ENCODE measurements at regions not wholly inside any gene's neighbourhood (a gene's known extent, or its start where the extent isn't known, plus 50 kb on each side); places are given as distances from the start of the nearest gene placed in this dataset.

DNA sequence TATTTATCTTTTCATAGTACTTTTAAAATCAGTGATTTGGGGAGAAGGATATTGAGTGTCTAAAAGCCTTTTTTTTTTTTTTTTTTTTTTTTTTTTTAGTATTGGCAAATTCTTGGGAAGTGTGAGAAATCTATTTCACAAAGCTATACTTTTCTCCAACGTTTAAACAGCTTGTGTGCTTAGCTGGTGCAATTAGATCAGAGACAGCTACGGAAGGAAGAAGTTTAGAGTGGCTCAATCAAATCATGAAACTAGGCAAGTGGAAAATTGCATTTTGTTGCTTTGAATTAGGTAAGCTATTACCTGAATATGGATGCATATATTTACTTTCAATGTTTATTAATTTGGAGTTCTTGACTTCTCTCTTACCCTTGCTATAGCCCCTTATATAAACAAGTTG, 1001.9 kb downstream of the PDHA2 start:
- DNase-seq, result no peak

DNA sequence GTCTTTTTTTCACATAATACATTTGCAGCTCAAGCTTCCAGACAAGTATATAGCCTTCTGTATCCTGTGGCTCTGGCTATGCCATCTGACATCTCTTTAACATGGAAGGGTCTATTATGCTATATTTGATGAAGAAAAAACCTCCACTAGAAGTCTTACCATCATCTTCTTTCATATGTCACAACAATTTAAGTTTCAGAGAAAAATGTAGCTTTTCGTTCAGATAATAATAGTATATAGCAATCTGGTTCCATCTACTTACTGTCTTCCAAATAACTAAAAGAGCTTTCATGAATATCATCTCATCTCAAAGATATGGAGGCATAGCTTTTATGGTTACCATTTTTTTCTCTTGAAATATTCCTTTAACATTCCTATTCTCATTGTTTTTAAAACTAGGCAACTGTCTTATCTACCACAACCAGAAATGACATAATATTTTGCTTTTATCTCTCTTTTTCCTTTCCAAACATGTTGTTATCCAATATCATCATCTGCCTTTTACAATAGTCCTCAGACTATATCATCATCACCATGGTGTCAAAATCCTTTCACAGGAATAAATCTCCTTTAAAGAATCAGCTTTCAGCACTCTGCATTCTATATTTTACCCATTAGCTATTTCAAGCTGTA, 1005.1 kb downstream of the PDHA2 start:
- no peak for DNase-seq

DNA sequence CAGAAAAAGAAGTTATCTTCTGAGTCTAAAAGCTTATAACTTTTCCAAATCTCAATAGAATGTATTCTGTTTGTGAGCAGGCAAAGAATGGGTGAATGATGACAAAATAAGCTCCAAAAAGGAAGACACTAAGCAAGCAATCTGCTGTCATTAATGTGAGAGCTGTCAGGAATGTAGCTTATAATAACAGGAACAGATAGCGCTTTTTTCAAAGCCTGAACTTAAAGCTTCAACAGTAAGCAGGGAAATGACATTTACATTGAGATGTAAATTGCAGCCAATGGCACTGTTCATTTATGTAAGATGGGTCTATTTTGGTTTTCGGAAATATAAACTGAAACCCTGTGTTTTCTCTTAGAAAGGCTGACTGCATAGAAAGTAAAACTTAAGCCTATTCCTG, 1005.9 kb downstream of the PDHA2 start:
- no peak for DNase-seq

DNA sequence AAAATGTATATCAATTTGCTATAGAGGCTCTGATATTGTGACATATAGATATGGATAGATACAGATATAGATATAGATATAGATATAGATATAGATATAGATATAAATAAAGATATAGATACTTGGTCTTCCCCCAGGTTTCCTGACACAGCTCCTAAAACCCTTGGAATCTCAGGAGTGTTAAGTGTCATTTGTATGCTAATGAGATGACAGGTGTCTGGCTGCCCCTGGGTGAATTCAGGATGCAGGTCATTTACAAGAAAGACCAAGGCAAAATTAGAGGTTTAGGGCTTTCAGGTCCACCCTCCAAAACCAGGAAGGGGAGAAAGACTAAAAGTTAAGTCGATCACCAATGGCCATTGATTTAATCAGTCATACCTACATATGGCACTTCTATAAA, 1034.8 kb downstream of the PDHA2 start:
- DNase-seq, result no peak

DNA sequence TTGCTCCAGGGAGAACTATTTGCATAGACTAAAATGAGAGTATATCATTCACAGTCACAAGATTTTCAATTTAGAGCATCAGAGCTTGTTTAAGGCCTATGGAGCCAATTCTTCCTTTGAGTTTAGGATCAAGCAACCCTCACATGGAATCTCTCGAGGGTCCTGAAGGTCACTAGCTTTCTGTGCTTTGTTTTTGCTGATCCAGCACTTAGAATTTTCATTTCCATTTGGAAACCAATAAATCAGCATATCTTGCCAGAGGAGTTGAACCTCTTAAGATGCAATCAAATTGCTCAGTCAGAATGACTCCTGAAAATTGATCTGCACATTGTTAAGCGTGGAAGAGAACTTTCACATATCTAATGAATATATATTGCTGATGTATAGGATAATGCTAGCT, 1039.6 kb downstream of the PDHA2 start:
- DNase-seq, result no peak

DNA sequence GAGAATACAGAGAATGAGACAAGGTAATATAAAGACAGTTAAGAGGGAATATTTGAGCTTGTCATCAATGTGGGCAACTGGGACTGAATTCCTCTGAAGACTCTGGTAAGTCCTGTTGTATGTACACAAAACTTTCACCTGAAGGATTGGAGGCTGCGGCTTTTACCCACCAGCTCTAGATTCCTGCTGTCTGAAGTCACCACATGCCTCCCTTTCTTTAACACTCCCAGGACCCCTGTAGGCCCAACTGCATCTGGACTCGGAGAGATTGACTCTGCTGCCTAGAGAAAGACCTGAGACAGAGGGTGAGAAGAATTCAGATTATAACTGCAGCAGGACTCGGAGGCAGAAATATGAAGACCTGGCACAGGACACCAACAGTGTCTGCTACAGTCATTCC, 1048.0 kb downstream of the PDHA2 start:
- no peak for DNase-seq

- DNase-seq, result no peak
Measured at GRCh38 chr4:96894621-96895020, 1054.7 kb downstream of the PDHA2 start.

DNA sequence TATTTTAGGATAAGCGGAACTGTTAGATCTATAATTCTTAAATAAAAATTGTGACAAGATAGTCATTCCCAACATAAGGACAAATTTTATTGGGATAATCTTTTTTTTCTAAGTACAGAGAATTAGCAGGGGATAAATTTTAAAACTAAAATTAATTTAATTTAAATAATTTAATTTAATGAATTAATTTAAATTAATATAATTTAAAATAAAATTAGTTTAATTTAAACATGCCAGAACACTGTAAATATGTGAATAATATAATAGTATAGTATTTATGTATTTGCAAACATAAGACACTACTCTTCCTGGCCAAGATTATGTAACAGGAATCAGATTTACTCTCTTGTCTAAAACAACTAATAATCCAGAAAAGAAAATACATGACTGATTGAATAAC, 1055.9 kb downstream of the PDHA2 start:
- no peak for DNase-seq

GRCh38 chr4:96912716-96913115, 1072.8 kb downstream of the PDHA2 start:
- no peak for DNase-seq

DNA sequence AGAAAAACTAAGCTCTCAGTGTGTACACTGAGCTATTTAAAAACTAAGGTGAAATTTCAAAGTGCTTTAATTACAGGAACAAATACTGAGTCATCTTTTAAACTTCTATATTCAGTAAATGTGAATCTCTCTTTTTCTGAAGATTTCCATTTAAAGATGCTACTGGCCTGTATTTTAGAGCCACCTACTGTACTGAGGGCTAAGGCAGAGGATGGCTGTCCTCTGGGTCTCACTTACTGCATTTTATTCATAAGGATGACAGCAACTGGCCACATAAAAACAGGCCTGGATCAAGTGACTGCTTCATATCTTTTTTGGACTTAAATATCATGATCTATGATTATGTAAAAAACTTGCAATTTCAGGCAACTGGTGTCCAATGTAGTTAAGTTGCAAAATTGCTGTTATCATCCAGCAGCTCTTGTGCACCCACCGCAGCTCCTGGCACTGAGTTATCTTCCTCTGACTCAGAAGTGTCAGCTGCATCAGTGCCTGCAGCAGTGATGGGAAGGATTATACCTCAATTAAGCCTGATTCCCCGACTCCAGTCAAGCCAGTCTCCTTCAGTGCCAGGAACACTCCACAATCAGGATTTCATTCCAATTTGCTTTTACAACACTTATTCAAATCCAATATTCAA, 1073.7 kb downstream of the PDHA2 start:
- DNase-seq, result no peak

DNA sequence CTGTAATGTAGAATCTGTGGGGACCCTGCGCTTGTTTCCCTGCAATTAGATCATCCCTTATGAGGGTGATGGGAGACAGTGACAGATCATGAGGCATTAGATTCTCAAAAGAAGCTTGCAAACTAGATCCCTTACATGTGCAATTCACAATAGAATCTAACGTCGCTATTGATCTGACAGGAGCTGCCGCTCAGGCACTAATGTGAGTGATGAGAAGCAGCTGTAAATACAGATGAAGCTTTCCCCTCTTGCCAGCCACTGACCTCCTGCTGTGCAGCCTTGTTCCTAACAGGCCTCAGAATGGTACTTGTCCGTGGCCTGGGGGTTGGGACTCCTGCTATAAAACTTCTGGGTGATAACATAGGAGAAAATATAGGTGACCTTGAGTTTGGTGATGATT, 1076.8 kb downstream of the PDHA2 start:
- no peak for DNase-seq

GRCh38 chr4:96936886-96937285, 1097.0 kb downstream of the PDHA2 start:
- no peak for DNase-seq

- no peak for DNase-seq
Measured at GRCh38 chr4:96946552-96946951, 1106.7 kb downstream of the PDHA2 start.

- no peak for DNase-seq
Measured at GRCh38 chr4:96952610-96953009, 1112.7 kb downstream of the PDHA2 start.

GRCh38 chr4:96955226-96955625, 1115.3 kb downstream of the PDHA2 start:
- DNase-seq, result no peak

DNA sequence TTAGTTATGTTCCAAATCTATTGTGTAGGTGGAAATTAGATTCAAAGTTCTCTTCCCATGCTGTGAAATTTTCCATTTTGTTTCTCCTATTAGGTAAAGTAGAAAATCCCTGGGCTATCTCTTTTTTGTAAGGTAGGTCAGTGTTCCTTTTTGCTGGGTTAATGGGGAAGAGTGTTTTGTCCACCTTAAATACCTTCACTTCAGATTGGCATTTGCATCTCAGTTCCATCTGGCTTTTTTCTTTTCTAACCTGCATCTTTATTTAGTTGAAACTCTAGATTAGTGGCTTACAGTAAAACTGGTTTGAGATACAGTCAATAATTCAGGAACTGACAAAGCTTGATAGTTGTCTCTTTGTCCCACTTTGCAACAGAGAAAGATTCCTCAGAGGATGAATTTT, 1115.8 kb downstream of the PDHA2 start:
- no peak for DNase-seq

DNA sequence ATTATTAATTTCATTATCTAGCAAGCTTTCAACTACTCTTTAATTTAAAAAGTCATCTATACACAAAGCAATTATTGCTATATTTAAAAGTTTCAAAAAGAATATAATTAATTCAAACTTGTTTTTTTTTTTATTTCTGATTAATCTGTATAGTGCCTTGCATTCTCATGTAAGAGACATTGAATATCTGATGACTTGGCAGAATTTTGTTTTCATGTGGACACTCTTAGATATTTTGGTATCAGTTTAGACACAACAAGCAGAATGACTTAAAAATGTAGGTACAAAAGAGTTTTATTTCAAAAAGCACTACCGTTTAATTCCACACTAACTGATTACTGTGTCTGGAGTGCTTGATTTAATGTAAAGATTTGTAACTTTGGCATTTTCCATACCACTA, 1129.6 kb downstream of the PDHA2 start:
- no peak for DNase-seq

GRCh38 chr4:96972920-96973319, 1133.0 kb downstream of the PDHA2 start:
- no peak for DNase-seq

GRCh38 chr4:96974295-96974694, 1134.4 kb downstream of the PDHA2 start:
- no peak for DNase-seq

- no peak for DNase-seq
Measured at GRCh38 chr4:96983830-96984229, 1143.9 kb downstream of the PDHA2 start.

GRCh38 chr4:96986816-96987215, 1146.9 kb downstream of the PDHA2 start:
- no peak for DNase-seq

DNA sequence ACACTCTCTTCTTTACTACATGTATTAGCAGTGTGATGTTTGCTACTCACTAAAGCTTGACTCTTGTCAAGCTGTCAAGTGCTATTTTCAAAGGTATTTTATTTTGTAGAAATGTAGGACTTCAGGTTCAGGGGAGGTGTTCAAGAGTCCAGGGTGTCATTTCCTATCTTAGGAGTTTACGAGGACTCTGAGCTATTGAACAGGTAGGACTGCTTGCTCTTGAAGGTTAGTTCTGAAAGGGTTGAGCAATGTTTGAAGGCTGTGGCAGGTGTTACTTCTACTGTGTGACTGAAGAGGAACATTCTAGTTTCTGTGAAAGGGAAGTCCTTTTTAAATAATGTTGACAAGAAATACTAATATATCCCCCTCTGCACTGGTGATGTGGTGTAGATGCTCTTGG, 1151.2 kb downstream of the PDHA2 start:
- no peak for DNase-seq

DNA sequence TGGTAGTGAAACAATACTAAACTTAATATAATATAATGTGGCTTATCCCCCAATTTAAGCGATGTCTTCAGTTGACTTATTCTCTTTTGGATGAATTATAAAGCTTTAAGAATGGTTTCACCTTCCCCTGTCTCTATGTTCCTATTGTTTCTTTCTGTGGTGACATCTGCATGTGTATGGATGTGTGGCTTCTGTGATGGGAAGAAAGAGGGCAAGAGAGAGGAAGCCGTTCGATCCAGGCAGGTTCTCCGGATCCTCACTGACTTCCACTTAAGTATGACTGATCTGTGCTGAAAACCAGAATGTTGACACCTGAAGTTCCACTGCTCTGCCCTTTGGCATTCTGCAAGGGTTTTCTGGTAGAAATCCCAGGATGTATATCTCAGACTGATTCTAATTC, 1150.8 kb downstream of the STPG2 start:
- no peak for DNase-seq

GRCh38 chr4:96993560-96993959, 1149.7 kb downstream of the STPG2 start:
- DNase-seq, result no peak

DNA sequence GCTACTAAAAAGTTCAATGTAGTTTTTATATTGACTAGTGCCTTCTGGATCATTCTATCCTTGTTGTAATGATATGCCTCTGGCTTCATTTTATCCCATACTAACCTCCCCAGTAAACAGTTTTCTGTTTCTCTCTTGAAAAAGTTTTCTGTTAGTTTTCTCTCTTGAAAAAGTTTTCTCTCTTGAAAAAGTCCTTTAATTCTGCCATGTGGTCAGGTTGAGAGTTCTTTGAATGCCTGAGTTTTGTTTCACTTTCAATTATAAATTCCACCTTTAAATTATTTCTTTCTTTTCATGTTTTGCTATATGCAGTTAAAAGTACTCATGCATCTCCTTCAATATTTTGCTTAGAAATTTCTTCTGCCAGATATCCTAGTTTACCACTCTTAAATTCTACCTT, 1139.6 kb downstream of the STPG2 start:
- DNase-seq, result no peak

Measured in NCI-H1694 treated with DMSO at 0.1 percent for 48 hours (cell line).